Activated CD8-positive, alpha-beta memory T cell treated with anti-CD3 and anti-CD28 coated beads for 1 hour (primary cell): ENCODE measurements at regions not wholly inside any gene's neighbourhood (a gene's known extent, or its start where the extent isn't known, plus 50 kb on each side); places are given as distances from the start of the nearest gene placed in this dataset.
"Not testable (repeated sequence)": the region's sequence is repeated elsewhere in the genome, so short reads cannot be mapped to it uniquely, and the experiment has no call there.

Experiments
- DNase-seq, 2 donors: peaks; one replicate each; pipeline ENCODE4 v3.0.0-alpha.2; 2020; ENCODE audit warnings: low read depth in 1 of 2; ENCODE audit errors: extremely low read depth in 1 of 2

DNA sequence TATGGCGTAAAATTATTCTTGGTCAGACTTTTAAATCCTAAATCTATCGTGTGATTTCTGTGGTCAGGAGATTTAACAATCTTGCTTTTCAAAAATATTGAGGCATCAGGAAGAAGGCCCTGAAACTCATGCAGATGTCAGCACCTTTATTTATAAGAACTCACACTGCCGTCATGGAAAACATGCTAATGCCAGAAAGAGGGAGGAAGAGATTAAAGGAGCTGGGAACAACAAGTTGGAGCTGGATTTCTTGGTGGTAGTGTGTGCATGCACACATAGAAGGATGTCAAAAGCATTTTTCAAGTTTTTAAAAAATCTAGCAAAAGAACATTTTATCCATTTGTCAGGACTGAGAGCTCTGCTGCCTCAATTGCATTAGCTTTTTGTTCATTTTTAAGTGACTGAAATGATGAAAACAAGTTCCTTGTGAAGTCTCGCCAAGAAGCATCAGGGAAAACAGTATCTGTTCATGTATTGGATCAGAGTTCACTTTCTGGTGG, 342.5 kb downstream of the SPRY2 start:
- no peak for DNase-seq

GRCh38 chr13:79997244-79997643, 343.7 kb downstream of the SPRY2 start:
- no peak for DNase-seq

DNA sequence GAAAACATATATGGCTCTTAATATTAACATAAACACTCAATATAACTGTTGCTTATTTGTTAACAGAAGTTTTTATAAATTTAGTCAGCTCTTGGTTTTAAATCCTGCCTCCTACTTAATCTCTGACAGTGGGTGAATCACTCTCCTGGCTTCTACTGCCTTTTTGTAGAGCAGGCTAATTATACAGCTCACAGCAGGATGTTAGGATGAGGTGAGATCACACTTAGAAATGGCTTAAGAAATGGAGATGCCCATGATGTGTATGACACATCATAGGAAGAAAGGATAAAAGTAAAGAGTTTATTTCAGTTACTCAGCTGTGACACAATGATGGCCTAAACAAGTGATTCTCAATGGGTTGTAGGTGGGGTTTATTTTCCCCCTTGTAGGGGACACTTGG, 345.6 kb downstream of the SPRY2 start:
- DNase-seq = no peak

GRCh38 chr13:79992111-79992510, 348.8 kb downstream of the SPRY2 start:
- DNase-seq = no peak

- DNase-seq = no peak
Measured at GRCh38 chr13:79990048-79990447, 350.9 kb downstream of the SPRY2 start.

DNA sequence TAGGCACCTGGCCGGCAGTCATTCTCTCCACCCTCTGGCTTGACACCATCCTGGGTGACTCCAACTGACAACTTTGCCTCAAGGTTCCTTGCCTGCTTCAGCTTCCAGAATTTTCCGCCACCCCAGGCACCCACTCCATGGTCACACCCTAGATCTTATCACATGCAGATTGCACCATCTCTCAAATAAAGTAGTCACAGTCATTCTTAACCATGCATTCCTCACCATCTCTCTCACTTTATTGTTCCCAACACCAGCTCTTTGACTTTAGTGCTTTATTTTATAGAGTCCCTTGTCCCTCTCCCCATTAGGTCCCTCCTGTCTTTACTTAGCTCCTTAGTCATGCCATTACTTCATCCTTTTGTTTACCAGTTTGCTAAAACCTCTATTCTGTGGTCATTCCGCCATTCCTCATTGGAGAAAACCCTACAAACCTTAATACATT, 351.7 kb downstream of the SPRY2 start:
- DNase-seq = no peak

DNA sequence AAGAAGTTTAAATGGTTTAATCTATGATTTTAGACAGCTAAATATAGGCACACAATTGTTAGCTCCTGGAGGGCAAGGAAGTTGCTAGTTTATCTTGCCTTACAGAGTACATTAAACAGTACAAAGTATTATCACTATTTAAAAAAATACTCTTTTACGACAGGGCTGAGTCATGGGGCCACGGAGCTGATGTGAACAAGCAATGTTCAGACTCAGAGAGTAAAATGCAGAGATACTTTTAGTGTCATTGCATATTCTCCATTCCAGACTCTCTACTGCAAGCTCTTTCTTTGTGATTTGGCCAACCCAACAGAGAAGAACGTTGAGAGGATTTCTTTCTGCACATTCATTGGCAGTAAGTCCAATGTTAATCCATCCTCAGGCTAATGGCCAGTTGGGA, 352.4 kb downstream of the SPRY2 start:
- DNase-seq = no peak

DNA sequence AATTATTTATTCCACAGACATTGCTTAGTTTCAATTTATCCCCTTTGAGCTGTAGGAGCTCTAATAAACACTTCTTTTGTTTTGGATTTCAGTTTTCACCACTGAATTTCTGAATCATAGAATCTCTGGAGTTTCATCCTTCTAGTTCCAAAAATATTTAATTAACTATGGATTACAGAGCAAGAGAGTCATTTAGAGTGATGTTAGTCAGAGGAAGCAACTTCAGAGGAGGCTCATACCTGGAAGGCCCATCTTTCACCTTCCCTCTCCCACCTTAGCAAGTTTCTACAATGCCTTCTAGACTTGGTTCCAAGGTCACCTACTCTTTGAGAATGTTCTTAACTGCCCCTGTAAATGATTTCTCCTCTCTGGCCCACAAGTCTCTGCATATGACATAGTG, 353.2 kb downstream of the SPRY2 start:
- DNase-seq = no peak

DNA sequence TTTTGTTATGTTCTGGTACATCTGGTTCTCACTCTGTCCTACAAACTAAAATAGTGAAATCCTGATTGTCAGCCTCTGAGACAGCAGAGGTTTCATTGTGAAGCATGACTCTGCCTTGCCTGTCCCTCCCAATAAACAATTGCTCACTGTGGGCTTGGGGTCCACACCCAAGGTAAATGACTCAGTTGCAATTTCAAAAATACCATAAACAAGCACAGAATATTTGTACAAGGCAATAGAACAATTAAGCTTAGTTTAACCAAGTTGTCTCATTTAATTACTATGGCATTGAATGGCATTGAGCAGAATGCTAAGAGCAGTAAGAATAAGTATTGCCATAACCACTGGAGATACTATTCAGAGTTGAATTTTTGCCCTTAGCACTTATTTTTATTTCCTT, 353.6 kb downstream of the SPRY2 start:
- DNase-seq = no peak

- no peak for DNase-seq
Measured at GRCh38 chr13:79986890-79987289, 354.0 kb downstream of the SPRY2 start.

DNA sequence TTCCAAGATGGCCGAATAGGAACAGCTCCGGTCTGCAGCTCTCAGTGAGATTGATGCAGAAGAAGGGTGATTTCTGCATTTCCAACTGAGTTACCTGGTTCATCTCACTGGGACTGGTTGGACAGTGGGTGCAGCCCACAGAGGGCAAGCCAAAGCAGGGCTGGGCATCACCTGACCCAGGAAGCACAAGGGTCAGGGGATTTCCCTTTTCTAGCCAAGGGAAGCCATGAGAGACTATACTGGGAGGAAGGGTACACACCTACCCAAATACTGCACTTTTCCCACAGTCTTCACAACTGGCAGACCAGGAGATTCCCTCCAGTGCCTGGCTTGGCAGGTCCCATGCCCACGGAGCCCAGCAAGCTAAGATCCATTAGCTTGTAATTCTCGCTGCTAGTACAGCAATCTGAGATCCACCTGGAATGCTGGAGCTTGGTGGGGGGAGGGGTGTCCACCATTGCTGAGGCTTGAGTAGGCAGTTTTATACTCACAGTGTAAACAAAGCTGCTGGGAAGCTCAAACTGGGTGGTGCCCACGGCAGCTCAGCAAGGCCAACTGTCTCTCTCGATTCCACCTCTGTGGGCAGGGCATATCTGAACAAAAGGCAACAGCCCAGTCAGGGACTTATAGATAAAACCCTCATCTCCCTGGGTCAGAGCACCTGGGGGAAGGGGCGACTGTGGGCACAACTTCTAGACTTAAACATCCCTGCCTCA, 365.8 kb downstream of the SPRY2 start:
- DNase-seq = not testable (repeated sequence)

DNA sequence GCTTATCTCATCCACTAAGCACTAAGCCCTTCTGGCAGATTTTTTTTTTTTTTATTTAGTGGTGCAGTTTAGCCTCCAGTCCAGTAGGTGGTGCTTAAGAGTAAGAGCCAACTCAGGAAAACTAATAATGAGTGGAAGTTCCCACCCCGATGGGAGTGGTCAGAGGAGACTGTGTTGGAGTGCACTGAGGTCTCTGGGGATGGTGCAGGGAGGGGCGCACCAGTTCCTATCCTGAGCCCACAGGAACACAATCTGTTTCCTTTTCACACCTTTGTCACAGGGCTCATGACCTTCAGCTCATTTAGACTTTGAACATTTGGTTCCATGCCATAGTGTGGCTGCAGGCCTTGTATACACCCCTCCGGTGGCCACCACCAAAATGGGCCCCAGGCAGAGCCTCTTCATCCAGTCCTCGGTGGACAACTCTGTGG, 367.4 kb downstream of the SPRY2 start:
- no peak for DNase-seq

GRCh38 chr13:79972066-79972569, 368.8 kb downstream of the SPRY2 start:
- DNase-seq = no peak

DNA sequence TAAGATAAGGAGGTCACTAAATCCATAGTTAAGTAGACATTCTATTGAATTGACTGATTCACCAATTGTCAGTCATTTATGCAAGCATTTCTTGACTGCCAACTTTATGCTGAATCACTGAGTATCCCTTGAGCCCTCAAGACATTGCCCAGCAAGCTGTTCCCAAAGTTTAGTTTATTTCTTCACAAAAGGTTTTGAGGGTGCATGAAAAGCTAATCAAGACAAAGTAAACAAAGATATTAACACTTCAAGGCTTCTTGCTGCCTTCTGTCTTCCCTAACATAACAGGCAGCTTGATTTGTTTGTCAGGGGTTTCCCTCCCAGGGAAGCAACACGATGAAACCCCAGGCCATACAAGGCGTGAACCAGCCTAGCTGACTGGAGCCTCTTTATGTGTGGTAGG, 374.4 kb downstream of the SPRY2 start:
- DNase-seq = no peak

DNA sequence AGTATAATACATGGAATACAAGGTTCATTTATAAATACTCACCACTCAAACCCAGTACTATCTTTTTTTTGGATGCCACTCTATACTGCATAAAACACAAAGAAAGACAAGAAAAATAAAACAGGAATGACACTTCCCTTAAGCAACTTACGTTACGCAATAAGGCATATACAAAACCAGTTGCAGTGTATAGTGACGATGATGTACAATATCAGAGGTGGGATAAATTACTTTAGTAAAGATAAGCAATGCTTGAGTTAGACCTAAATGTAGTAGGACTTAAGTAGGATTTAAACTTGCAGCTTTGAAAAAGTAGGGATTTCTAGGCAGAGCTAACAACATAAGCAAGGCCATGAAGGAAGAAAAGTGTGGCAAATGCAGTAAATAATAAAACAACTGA, 374.9 kb downstream of the SPRY2 start:
- DNase-seq = no peak

- DNase-seq = no peak
Measured at GRCh38 chr13:79946556-79946955, 394.4 kb downstream of the SPRY2 start.

- no peak for DNase-seq
Measured at GRCh38 chr13:79943346-79944023, 397.4 kb downstream of the SPRY2 start.

- DNase-seq = no peak
Measured at GRCh38 chr13:79941752-79942151, 399.2 kb downstream of the SPRY2 start.

GRCh38 chr13:79939689-79940088, 401.2 kb downstream of the SPRY2 start:
- DNase-seq = no peak

GRCh38 chr13:79937771-79938216, 403.1 kb downstream of the SPRY2 start:
- DNase-seq = no peak

- no peak for DNase-seq
Measured at GRCh38 chr13:79937311-79937710, 403.6 kb downstream of the SPRY2 start.
